Type B pancreatic cell (in vitro differentiated cells): ENCODE measurements at regions not wholly inside any gene's neighbourhood (a gene's known extent, or its start where the extent isn't known, plus 50 kb on each side); places are given as distances from the start of the nearest gene placed in this dataset.
A peak's percentile ranks its signal among the peaks of the same experiment; 100 is the strongest.
"Not testable (repeated sequence)": the region's sequence is repeated elsewhere in the genome, so short reads cannot be mapped to it uniquely, and the experiment has no call there.

ENCODE experiments used
- DNase-seq: peaks from one replicate; pipeline ENCODE4 v3.0.0; 2021; ENCODE audit warnings: mixed read lengths; ENCODE audit not compliant: unreplicated experiment; ENCODE audit errors: extremely low spot score
- H3K27ac Mint-ChIP-seq: 2 replicates; pipeline ENCODE4 v1.8.0; 2021; ENCODE audit warnings: mild to moderate bottlenecking, mixed read lengths
- H3K27me3 Mint-ChIP-seq: 2 replicates; pipeline ENCODE4 v1.8.0; 2021; ENCODE audit warnings: mixed read lengths
- H3K36me3 Mint-ChIP-seq: 2 replicates; pipeline ENCODE4 v1.8.0; 2021; ENCODE audit warnings: mixed read lengths
- H3K4me1 Mint-ChIP-seq: one replicate; pipeline ENCODE4 v1.8.0; 2021; ENCODE audit warnings: mixed read lengths; ENCODE audit not compliant: unreplicated experiment
- H3K4me3 Mint-ChIP-seq: 2 replicates; pipeline ENCODE4 v1.8.0; 2021; ENCODE audit warnings: mild to moderate bottlenecking, mixed read lengths
- H3K9me3 Mint-ChIP-seq: 2 replicates; pipeline ENCODE4 v1.8.0; 2021; ENCODE audit warnings: mixed read lengths
- CTCF ChIP-seq: fragments of 200-600 bp; sonication (generic); conservative IDR thresholded peaks from 2 replicates; pipeline ENCODE4 v1.5.0; 2021; ENCODE audit warnings: antibody characterized with exemption, mild to moderate bottlenecking

- DNase-seq, H3K36me3 Mint-ChIP-seq, H3K4me3 Mint-ChIP-seq, H3K9me3 Mint-ChIP-seq, H3K4me1 Mint-ChIP-seq, H3K27ac Mint-ChIP-seq, H3K27me3 Mint-ChIP-seq: not testable (repeated sequence)
These were observed 150.9 kb upstream of the TEX13D start for GRCh38 chrX:124181515-124181914.

GRCh38 chrX:124190440-124190839 is 142.0 kb upstream of the TEX13D start:
- H3K27me3 Mint-ChIP-seq = no peaks in the 10 kb centered on the region
- no peaks in the 10 kb centered on the region for H3K36me3 Mint-ChIP-seq
- peak overlapping the region; percentile 15 for H3K27ac Mint-ChIP-seq
- no peaks in the 10 kb centered on the region for H3K4me1 Mint-ChIP-seq
- no peaks in the 10 kb centered on the region for H3K9me3 Mint-ChIP-seq
- no peak overlapping the region for H3K4me3 Mint-ChIP-seq
- no peak for TF ChIP-seq CTCF
- no peak for DNase-seq

GRCh38 chrX:124194199-124194598 is 138.3 kb upstream of the TEX13D start:
- no peak overlapping the region for H3K27ac Mint-ChIP-seq
- no peaks in the 10 kb centered on the region for H3K36me3 Mint-ChIP-seq
- no peak overlapping the region for H3K4me3 Mint-ChIP-seq
- DNase-seq = no peak
- peaks cover 5% of the 10 kb centered on the region for H3K9me3 Mint-ChIP-seq
- no peaks in the 10 kb centered on the region for H3K27me3 Mint-ChIP-seq
- H3K4me1 Mint-ChIP-seq = no peaks in the 10 kb centered on the region
- no peak for TF ChIP-seq CTCF

- Mint-ChIP-seq H3K36me3 (no peaks in the 10 kb centered on the region), H3K27ac (no peak overlapping the region), H3K9me3 (peaks cover 5% of the 10 kb centered on the region), H3K4me1 (no peaks in the 10 kb centered on the region), H3K4me3 (no peak overlapping the region), H3K27me3 (no peaks in the 10 kb centered on the region)
- no peak for TF ChIP-seq CTCF
- no peak for DNase-seq
These were observed 137.6 kb upstream of the TEX13D start for GRCh38 chrX:124194901-124195300.

- no peak for DNase-seq
- Mint-ChIP-seq H3K9me3 (peaks cover 8% of the 10 kb centered on the region), H3K27ac (no peak overlapping the region), H3K4me3 (no peak overlapping the region), H3K36me3 (no peaks in the 10 kb centered on the region), H3K4me1 (no peaks in the 10 kb centered on the region), H3K27me3 (no peaks in the 10 kb centered on the region)
- TF ChIP-seq CTCF = no peak
These were observed 129.1 kb upstream of the TEX13D start for GRCh38 chrX:124203311-124203710.

GRCh38 chrX:124208660-124209059 is 123.8 kb upstream of the TEX13D start:
- H3K27me3 Mint-ChIP-seq = no peaks in the 10 kb centered on the region
- no peak overlapping the region for H3K27ac Mint-ChIP-seq
- H3K36me3 Mint-ChIP-seq = no peaks in the 10 kb centered on the region
- no peak for TF ChIP-seq CTCF
- no peak overlapping the region for H3K4me3 Mint-ChIP-seq
- no peak for DNase-seq
- no peaks in the 10 kb centered on the region for H3K4me1 Mint-ChIP-seq
- no peaks in the 10 kb centered on the region for H3K9me3 Mint-ChIP-seq
